A549 (cell line): ENCODE measurements at regions not wholly inside any gene's neighbourhood (a gene's known extent, or its start where the extent isn't known, plus 50 kb on each side); places are given as distances from the start of the nearest gene placed in this dataset.

Source experiments
- ATAC-seq, 2 experiments: fragments of 200-7000 bp in 1 of 2; fragments of >200 bp in 1 of 2; cut with Nextera tagmentation in 1 of 2; cut with Tn5 transposase in 1 of 2; 3 replicates each; pipeline versions ENCODE4 v1.8.0 to v1.9.1; 2018 to 2020; ENCODE audit warnings: mild to moderate bottlenecking in 1 of 2, moderate library complexity in 1 of 2
- CTCF ChIA-PET: fragments of 300-600 bp; sonication (Branson Sonifier 250); formaldehyde crosslinking; extraction: SDS; loops from one replicate; lab custom pipeline; 2021; ENCODE audit warnings: antibody characterized with exemption, inconsistent platforms; lab: Yijun Ruan, JAX
- POLR2A ChIA-PET: fragments of 350-600 bp; formaldehyde crosslinking; extraction: SDS; loops from one replicate; lab custom pipeline; 2021; ENCODE audit warnings: antibody characterized with exemption, inconsistent platforms; lab: Yijun Ruan, JAX
- DNase-seq, 2 experiments: peaks; one replicate each; pipeline versions ENCODE4 v3.0.0 to v3.0.0-alpha.2; 2011 to 2016; ENCODE audit warnings: low read depth in 1 of 2, low spot score in 1 of 2
- FAIRE-seq: peaks from 2 replicates; lab custom pipeline; 2011; peaks lifted over from hg19 to GRCh38; lab: Jason Lieb, UNC
- H3K27ac ChIP-seq, 2 experiments: fragments of >200 bp; sonication (Bioruptor Twin); formaldehyde crosslinking; 3 replicates each; pipeline ENCODE4 v1.5.1; 2016 to 2017
- H3K4me1 ChIP-seq: fragments of >200 bp; sonication (Bioruptor Twin); formaldehyde crosslinking; 3 replicates; pipeline ENCODE4 v1.6.1; 2016
- H3K4me2 ChIP-seq: fragments of >200 bp; sonication (Bioruptor Twin); formaldehyde crosslinking; 3 replicates; pipeline ENCODE4 v1.6.1; 2016
- H3K4me3 ChIP-seq: fragments of >200 bp; sonication (Bioruptor Twin); formaldehyde crosslinking; 3 replicates; pipeline ENCODE4 v1.5.1; 2016
- H3K9me3 ChIP-seq: fragments of >200 bp; sonication (Bioruptor Twin); formaldehyde crosslinking; 3 replicates; pipeline ENCODE4 v1.6.1; 2016
- CBX2 ChIP-seq: fragments of 200-600 bp; sonication (generic); IDR thresholded peaks from 2 replicates; pipeline ENCODE4 v1.6.1; 2016; ENCODE audit warnings: low read depth, mild to moderate bottlenecking, borderline replicate concordance
- EHF ChIP-seq: fragments of 250-450 bp; sonication (Bioruptor Pico); IDR thresholded peaks from 2 replicates; pipeline ENCODE4 v1.5.0; 2020; ENCODE audit warnings: mild to moderate bottlenecking
- EHMT2 ChIP-seq: fragments of 200-600 bp; sonication (generic); IDR thresholded peaks from 2 replicates; pipeline ENCODE4 v1.6.1; 2016; ENCODE audit warnings: antibody characterized with exemption, low read depth, mild to moderate bottlenecking, moderate library complexity
- FOSL2 ChIP-seq, 2 experiments: fragments of 450-650 bp in 1 of 2; fragments of >200 bp in 1 of 2; sonication (Bioruptor Twin) in 1 of 2; formaldehyde crosslinking; IDR thresholded peaks; 2 replicates each; pipeline versions ENCODE4 v1.5.0 to v1.6.1; 2016 to 2020; ENCODE audit warnings: mild to moderate bottlenecking in 1 of 2, moderate library complexity in 1 of 2
- HDAC2 ChIP-seq: fragments of 200-600 bp; sonication (generic); IDR thresholded peaks from 2 replicates; pipeline ENCODE4 v1.6.1; 2016
- HEYL ChIP-seq: fragments of 250-450 bp; sonication (Bioruptor Pico); IDR thresholded peaks from 2 replicates; pipeline ENCODE4 v1.8.0; 2021; ENCODE audit warnings: mild to moderate bottlenecking, moderate library complexity
- HOXB13 ChIP-seq: fragments of 250-450 bp; sonication (Bioruptor Pico); IDR thresholded peaks from 2 replicates; pipeline ENCODE4 v1.5.0; 2020; ENCODE audit warnings: low read depth, mild to moderate bottlenecking, moderate library complexity
- KDM1A ChIP-seq: fragments of 200-600 bp; sonication (generic); IDR thresholded peaks from 2 replicates; pipeline ENCODE4 v1.6.1; 2016; ENCODE audit warnings: low read depth, mild to moderate bottlenecking
- MAFK ChIP-seq: fragments of 450-650 bp; IDR thresholded peaks from 2 replicates; pipeline ENCODE4 v1.6.1; 2014; ENCODE audit not compliant: partially characterized antibody
- MAZ ChIP-seq: fragments of 150-350 bp; IDR thresholded peaks from 2 replicates; pipeline ENCODE4 v1.6.1; 2014; ENCODE audit warnings: antibody characterized with exemption, low read depth, low read length, borderline replicate concordance
- NFE2L2 ChIP-seq: fragments of 150-350 bp; conservative IDR thresholded peaks from 2 replicates; pipeline ENCODE4 v1.6.1; 2014; ENCODE audit warnings: low read length
- NR3C1 ChIP-seq: fragments of >200 bp; sonication (Bioruptor Twin); formaldehyde crosslinking; IDR thresholded peaks from 3 replicates; pipeline ENCODE4 v1.6.1; 2017
- PHF8 ChIP-seq: fragments of 200-600 bp; sonication (generic); IDR thresholded peaks from 2 replicates; pipeline ENCODE4 v1.6.1; 2016; ENCODE audit warnings: low read depth, mild to moderate bottlenecking, antibody characterized with exemption, moderate library complexity, borderline replicate concordance
- POLR2AphosphoS2 ChIP-seq: conservative IDR thresholded peaks from 2 replicates; pipeline ENCODE4 v1.6.1; 2012; ENCODE audit warnings: low read length, improper control_type of control experiment, inconsistent platforms
- RARB ChIP-seq: fragments of 250-450 bp; sonication (Bioruptor Pico); IDR thresholded peaks from 2 replicates; pipeline ENCODE4 v1.8.0; 2021; ENCODE audit warnings: mild to moderate bottlenecking, moderate library complexity
- RCOR1 ChIP-seq: fragments of 150-350 bp; IDR thresholded peaks from 2 replicates; pipeline ENCODE4 v1.6.1; 2014; ENCODE audit warnings: antibody characterized with exemption, low read length, low read depth
- RFX5 ChIP-seq: fragments of 450-650 bp; IDR thresholded peaks from 2 replicates; pipeline ENCODE4 v1.7.1; 2014; ENCODE audit warnings: antibody characterized with exemption, mild to moderate bottlenecking, moderate library complexity
- TP53 ChIP-seq: fragments of 250-450 bp; sonication (Bioruptor Pico); IDR thresholded peaks from 2 replicates; pipeline ENCODE4 v1.5.0; 2021; ENCODE audit warnings: mild to moderate bottlenecking, moderate library complexity
- ZC3H11A ChIP-seq: fragments of 450-650 bp; IDR thresholded peaks from 2 replicates; pipeline ENCODE4 v1.6.1; 2014; ENCODE audit warnings: antibody characterized with exemption, mild to moderate bottlenecking
- ZNF302 ChIP-seq: fragments of 250-450 bp; sonication (Bioruptor Pico); IDR thresholded peaks from 2 replicates; pipeline ENCODE4 v1.9.0; 2021; ENCODE audit warnings: inconsistent platforms, mild to moderate bottlenecking, moderate library complexity
- ZSCAN20 ChIP-seq: fragments of 250-450 bp; sonication (Bioruptor Pico); IDR thresholded peaks from 2 replicates; pipeline ENCODE4 v1.8.0; 2022; ENCODE audit warnings: mild to moderate bottlenecking, moderate library complexity
- WGBS: methylation state at CpG from one replicate; pipeline ENCODE4 v1.1.6; 2017; ENCODE audit errors: missing lambda C conversion rate; 5-methylcytosine and 5-hydroxymethylcytosine counted together
- TF ChIP-seq, protein P1 (sequence below): fragments of 450-650 bp; IDR thresholded peaks from 2 replicates; pipeline ENCODE4 v1.6.1; 2014; ENCODE audit warnings: antibody characterized with exemption
- TF ChIP-seq, protein P2 (sequence below): IDR thresholded peaks from 2 replicates; pipeline ENCODE4 v1.6.1; 2012
- TF ChIP-seq, protein P3 (sequence below): IDR thresholded peaks from 2 replicates; pipeline ENCODE4 v1.6.1; 2012; ENCODE audit warnings: low read depth, borderline replicate concordance
- TF ChIP-seq, protein P4 (sequence below): fragments of >200 bp; sonication (Bioruptor Twin); formaldehyde crosslinking; IDR thresholded peaks from 3 replicates; pipeline ENCODE4 v1.6.1; 2016
- TF ChIP-seq, protein P5 (sequence below): fragments of >200 bp; sonication (Bioruptor Twin); formaldehyde crosslinking; IDR thresholded peaks from 2 replicates; pipeline ENCODE4 v1.6.1; 2016
- TF ChIP-seq, protein P6 (sequence below): fragments of 250-450 bp; sonication (Bioruptor Pico); IDR thresholded peaks from 2 replicates; pipeline ENCODE4 v1.5.0; 2021; ENCODE audit warnings: mild to moderate bottlenecking, moderate library complexity, borderline replicate concordance

DNA sequence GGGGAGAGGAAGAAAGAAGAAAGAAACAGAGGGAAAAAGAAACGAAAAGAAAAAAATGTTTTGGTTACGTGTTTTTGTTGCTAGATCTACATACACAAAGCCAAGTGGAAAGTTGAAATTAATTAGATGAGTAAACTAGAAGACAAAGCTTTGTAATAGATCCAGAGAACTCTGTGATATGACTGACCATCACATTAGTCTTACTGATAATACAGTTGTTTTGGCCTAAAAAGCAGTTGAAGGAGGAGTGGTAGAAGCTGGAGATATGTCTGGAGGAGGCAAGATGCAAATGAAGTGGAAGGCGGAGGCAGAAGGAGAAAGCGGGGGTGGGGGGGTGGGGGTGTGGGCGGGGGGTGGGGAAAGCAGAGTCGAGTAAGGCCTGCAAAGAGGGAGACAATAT is 500.1 kb upstream of the ID4 start:
- H3K4me3 ChIP-seq: no peak overlapping the region
- no peak for FAIRE-seq
- no peaks in the 10 kb centered on the region for H3K9me3 ChIP-seq
- CTCF ChIA-PET: no interaction called here
- H3K27ac ChIP-seq: no peak overlapping the region
- H3K4me1 ChIP-seq: peaks cover 8% of the 10 kb centered on the region; the same call in 1 of the 3 replicates
- H3K4me2 ChIP-seq: no peak overlapping the region
- 48% methylated on average over 6 of the region's 6 CpGs for WGBS
- POLR2A ChIA-PET: no interaction called here
- no peak for DNase-seq
- TF ChIP-seq HEYL (CRISPR knock-in tag) (no peak), RARB (CRISPR knock-in tag) (no peak), PHF8 (no peak), FOSL2 (IDR thresholded peaks at IDR 0.05) (no peak), FOSL2 (CRISPR knock-in tag; IDR thresholded peaks at IDR 0.05) (no peak), HDAC2 (no peak), NR3C1 (no peak), MAZ (no peak), HOXB13 (CRISPR knock-in tag) (no peak)
- TF ChIP-seq, protein P1, sequence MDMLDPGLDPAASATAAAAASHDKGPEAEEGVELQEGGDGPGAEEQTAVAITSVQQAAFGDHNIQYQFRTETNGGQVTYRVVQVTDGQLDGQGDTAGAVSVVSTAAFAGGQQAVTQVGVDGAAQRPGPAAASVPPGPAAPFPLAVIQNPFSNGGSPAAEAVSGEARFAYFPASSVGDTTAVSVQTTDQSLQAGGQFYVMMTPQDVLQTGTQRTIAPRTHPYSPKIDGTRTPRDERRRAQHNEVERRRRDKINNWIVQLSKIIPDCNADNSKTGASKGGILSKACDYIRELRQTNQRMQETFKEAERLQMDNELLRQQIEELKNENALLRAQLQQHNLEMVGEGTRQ: no peak
- TF ChIP-seq, protein P2, sequence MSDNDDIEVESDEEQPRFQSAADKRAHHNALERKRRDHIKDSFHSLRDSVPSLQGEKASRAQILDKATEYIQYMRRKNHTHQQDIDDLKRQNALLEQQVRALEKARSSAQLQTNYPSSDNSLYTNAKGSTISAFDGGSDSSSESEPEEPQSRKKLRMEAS: no peak
- no peak for ATAC-seq

DNA sequence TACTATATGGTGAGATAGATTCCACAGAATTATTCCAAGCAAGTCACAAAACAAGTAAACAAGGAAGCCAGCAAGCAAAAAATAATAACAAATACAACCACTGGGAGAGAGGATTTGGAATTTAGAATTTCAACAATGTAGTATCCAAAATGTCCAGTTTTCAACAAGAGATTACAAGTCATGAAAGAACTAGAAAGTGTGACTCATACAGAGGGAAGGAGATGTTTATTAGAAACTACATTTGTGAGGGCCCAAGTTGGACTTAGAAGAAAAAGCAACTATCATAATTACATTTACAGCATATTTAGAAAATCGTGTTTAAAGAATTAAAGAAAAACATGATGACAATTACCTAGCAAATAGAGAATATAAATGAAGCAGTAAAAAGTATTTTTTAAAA is 494.6 kb upstream of the ID4 start:
- CTCF ChIA-PET: no interaction called here
- no peaks in the 10 kb centered on the region for H3K4me1 ChIP-seq
- no peak for ATAC-seq
- FAIRE-seq: no peak
- 8% methylated on average over 1 of the region's 1 CpG for WGBS
- no peaks in the 10 kb centered on the region for H3K9me3 ChIP-seq
- TF ChIP-seq, protein P3, sequence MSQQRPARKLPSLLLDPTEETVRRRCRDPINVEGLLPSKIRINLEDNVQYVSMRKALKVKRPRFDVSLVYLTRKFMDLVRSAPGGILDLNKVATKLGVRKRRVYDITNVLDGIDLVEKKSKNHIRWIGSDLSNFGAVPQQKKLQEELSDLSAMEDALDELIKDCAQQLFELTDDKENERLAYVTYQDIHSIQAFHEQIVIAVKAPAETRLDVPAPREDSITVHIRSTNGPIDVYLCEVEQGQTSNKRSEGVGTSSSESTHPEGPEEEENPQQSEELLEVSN: no peak
- TF ChIP-seq TP53 (no peak), NFE2L2 (no peak), RCOR1 (no peak), MAFK (no peak), EHMT2 (no peak), POLR2AphosphoS2 (no peak), HEYL (CRISPR knock-in tag) (no peak)
- TF ChIP-seq, protein P4, sequence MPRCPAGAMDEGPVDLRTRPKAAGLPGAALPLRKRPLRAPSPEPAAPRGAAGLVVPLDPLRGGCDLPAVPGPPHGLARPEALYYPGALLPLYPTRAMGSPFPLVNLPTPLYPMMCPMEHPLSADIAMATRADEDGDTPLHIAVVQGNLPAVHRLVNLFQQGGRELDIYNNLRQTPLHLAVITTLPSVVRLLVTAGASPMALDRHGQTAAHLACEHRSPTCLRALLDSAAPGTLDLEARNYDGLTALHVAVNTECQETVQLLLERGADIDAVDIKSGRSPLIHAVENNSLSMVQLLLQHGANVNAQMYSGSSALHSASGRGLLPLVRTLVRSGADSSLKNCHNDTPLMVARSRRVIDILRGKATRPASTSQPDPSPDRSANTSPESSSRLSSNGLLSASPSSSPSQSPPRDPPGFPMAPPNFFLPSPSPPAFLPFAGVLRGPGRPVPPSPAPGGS: no peak
- TF ChIP-seq, all 56 proteins: peak for 0
- POLR2A ChIA-PET: no interaction called here
- no peak for DNase-seq
- Histone ChIP-seq H3K27ac (no peak overlapping the region), H3K4me3 (no peak overlapping the region), H3K4me2 (no peak overlapping the region)

DNA sequence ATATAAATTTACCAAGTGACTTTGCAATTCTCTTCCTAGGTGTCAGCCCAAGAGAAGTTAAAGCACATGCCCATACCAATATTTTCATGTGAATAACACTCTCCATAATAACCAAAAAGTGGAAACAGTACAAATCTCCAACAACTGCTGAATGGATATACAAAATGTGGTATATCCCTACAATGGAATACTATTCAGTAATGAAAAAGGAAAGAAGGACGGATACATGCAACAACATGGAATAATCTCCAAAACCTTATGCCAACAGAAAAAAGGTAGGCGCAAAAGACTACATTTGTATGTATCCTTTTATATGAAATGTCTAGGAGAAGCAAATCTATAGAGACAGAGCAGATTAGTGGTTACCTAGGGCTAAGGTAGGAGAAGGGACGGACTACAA is 487.7 kb upstream of the ID4 start:
- ATAC-seq (no peak), FAIRE-seq (no peak), DNase-seq (no peak)
- ChIA-PET POLR2A (no interaction called here), CTCF (no interaction called here)
- Histone ChIP-seq H3K9me3 (no peaks in the 10 kb centered on the region), H3K4me3 (no peak overlapping the region), H3K4me2 (no peak overlapping the region), H3K4me1 (no peaks in the 10 kb centered on the region), H3K27ac (no peak overlapping the region)
- 47% methylated on average over 3 of the region's 3 CpGs for WGBS
- TF ChIP-seq ZC3H11A (no peak), NR3C1 (no peak), ZSCAN20 (CRISPR knock-in tag) (no peak), PHF8 (no peak), CBX2 (no peak), RARB (CRISPR knock-in tag) (no peak), MAFK (no peak), EHF (CRISPR knock-in tag) (no peak), RCOR1 (no peak), KDM1A (no peak), MAZ (no peak), RFX5 (no peak), ZNF302 (CRISPR knock-in tag) (no peak)
- TF ChIP-seq, protein P5, sequence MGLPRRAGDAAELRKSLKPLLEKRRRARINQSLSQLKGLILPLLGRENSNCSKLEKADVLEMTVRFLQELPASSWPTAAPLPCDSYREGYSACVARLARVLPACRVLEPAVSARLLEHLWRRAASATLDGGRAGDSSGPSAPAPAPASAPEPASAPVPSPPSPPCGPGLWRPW: no peak
- TF ChIP-seq, protein P6, sequence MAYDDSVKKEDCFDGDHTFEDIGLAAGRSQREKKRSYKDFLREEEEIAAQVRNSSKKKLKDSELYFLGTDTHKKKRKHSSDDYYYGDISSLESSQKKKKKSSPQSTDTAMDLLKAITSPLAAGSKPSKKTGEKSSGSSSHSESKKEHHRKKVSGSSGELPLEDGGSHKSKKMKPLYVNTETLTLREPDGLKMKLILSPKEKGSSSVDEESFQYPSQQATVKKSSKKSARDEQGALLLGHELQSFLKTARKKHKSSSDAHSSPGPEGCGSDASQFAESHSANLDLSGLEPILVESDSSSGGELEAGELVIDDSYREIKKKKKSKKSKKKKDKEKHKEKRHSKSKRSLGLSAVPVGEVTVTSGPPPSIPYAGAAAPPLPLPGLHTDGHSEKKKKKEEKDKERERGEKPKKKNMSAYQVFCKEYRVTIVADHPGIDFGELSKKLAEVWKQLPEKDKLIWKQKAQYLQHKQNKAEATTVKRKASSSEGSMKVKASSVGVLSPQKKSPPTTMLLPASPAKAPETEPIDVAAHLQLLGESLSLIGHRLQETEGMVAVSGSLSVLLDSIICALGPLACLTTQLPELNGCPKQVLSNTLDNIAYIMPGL (CRISPR knock-in tag): no peak
- TF ChIP-seq, all 56 proteins: peak for 0
